ENCODE measurements at regions not wholly inside any gene's neighbourhood (a gene's known extent, or its start where the extent isn't known, plus 50 kb on each side); places are given as distances from the start of the nearest gene placed in this dataset.

GRCh38 chr17:31596382-31597323 lies 205.2 kb downstream of the RAB11FIP4 start (continued):
- no peak for TF ChIP-seq JUND (IDR thresholded peaks at IDR 0.05; ENCODE audit: borderline replicate concordance, low read depth, low read length)
- no peak for TF ChIP-seq JUND (tag; IDR thresholded peaks at IDR 0.05; ENCODE audit: borderline replicate concordance, low read depth, low read length)

GRCh38 chr17:31595666-31596381 lies 204.3 kb downstream of the RAB11FIP4 start:
- no peak overlapping the region for H3K4me2 ChIP-seq (ENCODE audit: insufficient read depth, low read length)
- 0 out of 5 replicates have a peak, but pooled peaks cover 0 to 4% of the 10 kb centered on the region in 2 experiments for H3K4me1 ChIP-seq (replicated peaks in 1 of 2; ENCODE audit: control insufficient read depth in 2 of 2, insufficient read depth in 2 of 2, low read length in 2 of 2)
- CTCF ChIA-PET (ENCODE audit: low intra/inter-chr PET ratio): no interaction called here
- no peaks in the 10 kb centered on the region; the same call in 1 of the 2 replicates for H4K20me1 ChIP-seq (replicated peaks; ENCODE audit: control insufficient read depth, insufficient read depth, low read length)
- BruUV-seq (replicated peaks): no TSS peak
- H3K79me2 ChIP-seq (ENCODE audit: control insufficient read depth, insufficient read depth, low read length): no peaks in the 10 kb centered on the region
- no peak overlapping the region for H3K9ac ChIP-seq (ENCODE audit: insufficient read depth in 1 of 2, low read depth in 2 of 2, low read length in 2 of 2)
- 5% methylated on average over 10 of the region's 10 CpGs for WGBS (ENCODE audit: insufficient coverage, low coverage, missing lambda C conversion rate)
- H3K27me3 ChIP-seq (ENCODE audit: control insufficient read depth in 2 of 2, insufficient read depth in 2 of 2, low read length in 2 of 2): peaks cover 2 to 50% of the 10 kb centered on the region in 2 experiments; a peak in 3 of 5 replicates
- H3K36me3 ChIP-seq (ENCODE audit: control insufficient read depth, insufficient read depth, low read length): no peaks in the 10 kb centered on the region
- in situ Hi-C loops (cut with MboI): no loop called here
- no peak for DNase-seq (ENCODE audit: extremely low read depth in 1 of 4, low spot score in 3 of 4)
- POLR2A ChIA-PET: no interaction called here
- H2AFZ ChIP-seq (ENCODE audit: low read depth, low read length): no peak overlapping the region
- no peak overlapping the region for H3K4me3 ChIP-seq
- no peak for ATAC-seq
- H3K9me1 ChIP-seq (ENCODE audit: control insufficient read depth, insufficient read depth, low read length): no peaks in the 10 kb centered on the region
- FAIRE-seq: no peak
- intact Hi-C loops (cut with micrococcal nuclease): no loop called here
- no peak overlapping the region for H3K27ac ChIP-seq (ENCODE audit: extremely low read depth, low read depth, low read length)
- no peak for TF ChIP-seq HMGN3 (IDR thresholded peaks at IDR 0.05; ENCODE audit: borderline replicate concordance, extremely low read depth, insufficient read length, low read depth, low read length)
- H3K9me3 ChIP-seq (replicated peaks; ENCODE audit: control insufficient read depth, insufficient read depth, low read depth, low read length): no peaks in the 10 kb centered on the region
